Panc1 (cell line): ENCODE measurements at regions not wholly inside any gene's neighbourhood (a gene's known extent, or its start where the extent isn't known, plus 50 kb on each side); places are given as distances from the start of the nearest gene placed in this dataset.

ENCODE experiments used
- CTCF ChIP-seq: fragments of 450-650 bp; IDR thresholded peaks from 2 replicates; pipeline ENCODE4 v1.5.1; 2017; ENCODE audit warnings: mild to moderate bottlenecking
- POLR2AphosphoS5 ChIP-seq: IDR thresholded peaks from 2 replicates; pipeline ENCODE4 v1.6.1; 2012; ENCODE audit warnings: mild to moderate bottlenecking, low read depth, low read length, moderate library complexity

DNA sequence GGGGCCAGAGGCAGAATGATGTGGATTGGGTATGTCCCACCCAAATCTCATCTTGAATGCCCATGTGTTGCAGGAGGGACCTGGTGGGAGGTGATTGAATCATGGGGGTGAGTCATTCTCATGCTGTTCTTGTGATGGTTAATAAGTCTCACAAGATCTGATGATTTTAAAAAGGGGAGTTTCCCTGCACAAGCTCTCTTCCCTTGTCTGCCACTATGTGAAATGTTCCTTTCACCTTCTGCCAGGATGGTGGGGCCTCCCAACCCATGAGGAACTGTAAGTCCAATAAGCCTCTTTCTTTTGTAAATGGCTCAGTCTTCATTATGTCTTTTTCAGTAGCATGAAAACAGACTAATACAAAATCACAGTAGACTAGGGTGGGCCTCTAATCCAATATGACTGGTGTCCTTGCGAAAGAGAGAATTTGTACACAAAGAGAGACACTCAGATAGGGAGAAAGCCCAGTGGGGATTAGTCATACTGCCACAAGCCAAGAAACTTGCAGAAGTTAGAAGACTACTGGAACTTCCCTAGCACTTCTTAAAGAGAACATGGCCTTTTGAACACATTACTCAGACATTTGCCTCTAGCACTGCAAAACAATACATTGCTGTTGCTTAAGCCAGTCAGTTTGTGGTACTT lies 68.4 kb downstream of the ANXA1 start:
- TF ChIP-seq CTCF (no peak), POLR2AphosphoS5 (no peak)
